Glomerular visceral epithelial cell (primary cell): ENCODE measurements at regions not wholly inside any gene's neighbourhood (a gene's known extent, or its start where the extent isn't known, plus 50 kb on each side); places are given as distances from the start of the nearest gene placed in this dataset.
"Not testable (repeated sequence)": the region's sequence is repeated elsewhere in the genome, so short reads cannot be mapped to it uniquely, and the experiment has no call there.

Experiments
- DNase-seq: peaks from one replicate; pipeline ENCODE4 v3.0.0-alpha.2; 2016; ENCODE audit errors: extremely low spot score

DNA sequence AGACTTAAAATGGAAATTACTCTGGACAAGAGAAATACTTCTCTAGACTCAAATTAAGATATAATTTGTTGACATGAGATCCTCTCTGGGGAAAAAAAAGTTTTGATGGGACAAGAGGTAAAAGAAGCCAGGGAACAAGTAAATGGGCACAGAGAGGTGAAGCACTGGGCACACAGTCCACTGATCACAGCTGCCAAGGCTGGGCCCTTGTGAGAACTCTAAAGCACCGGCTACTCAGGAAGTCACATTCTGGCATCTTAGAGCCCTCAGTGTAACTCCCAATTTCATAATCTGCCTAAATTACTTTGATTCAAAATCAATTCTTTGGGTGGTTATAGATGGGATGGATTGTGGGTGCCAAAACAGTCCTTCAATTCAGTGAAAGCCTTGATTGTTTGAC is 123.2 kb upstream of the CACNA2D1 start:
- no peak for DNase-seq

DNA sequence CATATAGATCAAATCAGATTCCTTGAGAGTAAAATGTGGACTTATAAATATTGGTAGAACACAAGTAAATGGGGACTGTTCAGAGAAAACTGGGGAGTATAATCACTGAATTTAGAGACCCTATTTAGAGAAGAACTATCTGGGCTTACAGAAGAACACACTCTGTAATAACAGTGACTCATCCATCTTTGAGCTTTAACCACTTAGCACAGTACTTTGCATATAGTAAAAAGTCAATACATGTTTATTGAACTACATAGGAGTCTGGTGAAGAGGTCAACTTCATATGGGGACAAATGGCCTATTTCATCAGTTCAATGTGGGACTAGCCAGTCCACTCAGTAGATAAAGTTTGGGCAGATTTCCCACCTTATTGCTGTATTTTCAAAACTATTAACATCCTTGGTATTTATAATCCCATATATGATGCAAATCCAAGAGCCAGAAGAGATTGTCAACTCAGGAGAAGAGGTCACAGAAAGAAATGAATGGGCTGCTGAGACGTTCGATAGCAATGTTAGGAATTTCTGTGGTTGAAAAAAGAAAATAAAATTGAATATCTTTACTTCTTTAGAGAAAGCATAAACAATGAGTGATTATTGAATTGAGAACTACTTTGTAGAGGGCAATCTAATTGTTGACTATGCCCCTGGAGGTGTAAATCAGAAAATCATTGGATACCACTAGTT is 119.3 kb upstream of the CACNA2D1 start:
- peak; percentile 21 for DNase-seq

DNA sequence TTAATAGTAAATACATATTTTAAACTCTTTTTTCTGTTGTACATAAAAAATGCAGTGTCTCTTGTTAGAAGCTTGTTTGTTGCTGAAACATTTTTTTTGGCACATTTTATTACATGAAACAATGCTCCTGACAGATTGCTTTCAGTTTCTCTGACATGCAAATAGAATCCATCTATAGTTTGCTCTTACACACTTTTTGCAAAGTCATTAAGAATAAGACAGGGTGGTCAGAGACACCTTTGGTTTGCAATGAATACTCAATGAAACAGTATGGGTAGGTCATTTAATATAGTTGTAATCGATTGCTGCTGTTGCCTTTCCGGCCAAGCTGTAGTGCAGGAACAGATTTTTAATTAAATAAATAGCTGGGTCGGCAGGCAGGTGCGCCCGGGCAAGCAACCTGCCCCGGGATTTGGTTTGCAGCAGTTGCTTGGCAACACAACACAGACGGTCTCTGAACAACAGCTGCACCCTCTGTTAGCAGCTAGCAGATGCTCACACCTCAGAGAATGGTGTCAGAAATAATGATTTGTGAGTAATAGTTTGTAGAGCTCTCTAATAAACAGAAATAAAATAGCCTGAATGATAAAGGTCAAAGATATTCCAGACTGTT is 115.7 kb upstream of the CACNA2D1 start:
- DNase-seq: peak; percentile 38

DNA sequence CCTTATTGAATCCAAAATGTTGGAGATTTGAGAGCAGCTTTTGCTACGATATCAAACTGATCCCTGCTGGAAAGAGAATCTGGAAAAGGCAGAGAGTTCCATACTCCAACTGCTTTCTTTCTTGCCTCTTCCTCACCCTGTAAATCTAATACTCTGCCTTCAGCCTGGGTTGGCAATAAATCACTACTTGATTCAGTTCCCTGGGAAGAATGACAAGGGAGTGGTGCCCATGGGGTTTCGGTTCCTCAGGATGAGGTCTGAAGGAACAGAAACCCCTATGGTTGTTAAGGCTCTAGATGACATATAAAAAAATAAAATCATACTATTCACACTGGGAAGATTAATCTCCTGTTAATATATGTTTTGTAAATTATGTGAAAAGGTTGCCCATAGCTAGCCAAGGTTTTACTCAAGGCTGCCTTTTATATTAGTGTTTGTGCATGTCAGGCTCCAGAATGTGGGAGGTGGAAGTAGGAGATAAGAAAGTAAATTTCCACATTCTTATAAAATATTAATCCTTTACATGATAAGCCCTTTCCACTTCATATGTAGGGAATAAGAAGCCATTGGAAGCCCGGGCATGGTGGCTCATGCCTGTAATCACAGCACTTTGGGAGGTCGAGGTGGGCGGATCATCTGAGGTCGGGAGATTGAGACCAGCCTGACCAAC is 106.2 kb upstream of the CACNA2D1 start:
- no peak for DNase-seq

DNA sequence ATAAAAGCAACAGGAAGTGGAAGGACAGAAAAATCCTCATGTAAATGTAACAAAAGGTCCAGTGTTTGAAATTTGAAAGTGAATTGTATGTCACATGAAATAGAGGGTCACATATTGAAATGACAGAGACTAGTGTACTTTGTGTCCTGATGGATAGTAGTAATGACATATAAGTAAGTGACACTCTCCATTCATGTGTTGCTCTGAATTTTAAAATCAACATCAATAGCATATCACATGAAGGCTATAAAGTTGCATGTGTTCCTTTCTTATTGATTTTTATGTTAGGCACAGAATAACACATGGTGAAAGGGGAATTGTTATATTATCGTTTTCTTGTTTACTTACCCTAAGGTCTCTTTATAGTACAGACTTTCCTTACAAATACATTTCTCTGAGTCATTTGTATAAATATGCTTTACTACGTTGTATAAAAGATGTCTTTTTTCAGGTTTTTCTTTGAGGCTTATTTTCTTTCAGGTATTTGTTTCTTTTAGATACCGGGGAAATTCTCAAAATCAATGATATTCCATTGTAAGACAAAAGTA is 104.6 kb upstream of the CACNA2D1 start:
- no peak for DNase-seq

DNA sequence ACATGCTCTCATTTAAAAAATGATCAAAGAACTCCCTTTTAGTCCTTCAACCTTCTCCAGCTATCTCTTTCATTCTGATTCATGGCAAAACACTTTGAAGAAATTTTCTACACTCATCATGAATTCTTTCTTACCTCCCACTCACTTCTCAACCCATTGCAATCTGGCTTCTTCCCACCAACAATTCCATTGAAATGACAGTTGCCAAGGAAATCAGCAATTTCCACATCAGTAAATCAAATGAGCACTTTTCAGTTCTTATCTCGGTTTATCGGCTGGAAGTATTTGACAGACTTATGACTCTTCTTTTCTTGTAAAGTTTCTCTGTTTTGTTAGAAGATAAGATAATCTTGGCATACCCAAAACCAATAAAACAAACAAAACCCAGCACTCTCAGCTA is 99.1 kb upstream of the CACNA2D1 start:
- no peak for DNase-seq

DNA sequence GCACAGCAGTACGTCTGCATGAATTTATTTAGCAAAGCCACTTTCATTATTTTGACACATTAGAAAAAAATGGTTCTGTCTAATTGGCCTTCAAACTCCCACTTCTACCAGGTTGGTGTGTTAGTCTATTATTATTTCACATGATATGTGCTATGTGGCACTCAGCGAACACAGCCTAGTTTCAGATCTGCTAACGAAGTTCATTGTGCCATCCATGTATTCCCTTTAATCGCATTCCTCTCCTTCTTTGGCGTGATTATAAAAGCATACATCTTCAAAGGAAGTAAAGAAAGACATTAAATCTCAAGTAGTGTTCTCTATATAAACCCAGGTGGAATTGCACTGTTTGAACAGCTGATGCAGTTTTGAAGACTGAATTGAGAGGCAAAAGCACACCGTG is 96.4 kb upstream of the CACNA2D1 start:
- DNase-seq: no peak

DNA sequence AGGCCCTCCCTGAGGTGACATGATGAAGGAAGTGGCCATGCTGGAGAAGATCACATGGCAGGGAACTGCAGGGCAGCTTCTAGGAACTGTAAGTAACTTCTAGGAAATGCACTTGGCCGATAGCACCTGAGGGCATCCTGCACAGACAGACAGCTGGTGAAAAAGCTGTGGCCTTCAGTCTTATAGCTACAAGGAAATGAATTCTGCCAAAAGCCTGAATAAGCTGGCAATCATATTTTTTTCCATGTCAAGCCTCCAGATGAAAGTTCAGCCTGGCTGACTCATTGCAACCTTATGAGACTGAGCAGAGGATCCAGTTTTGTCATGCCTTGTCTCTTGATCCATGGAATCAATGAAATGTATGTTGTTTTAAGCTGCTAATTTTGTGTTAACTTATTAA is 91.1 kb upstream of the CACNA2D1 start:
- peak; percentile 3 for DNase-seq

DNA sequence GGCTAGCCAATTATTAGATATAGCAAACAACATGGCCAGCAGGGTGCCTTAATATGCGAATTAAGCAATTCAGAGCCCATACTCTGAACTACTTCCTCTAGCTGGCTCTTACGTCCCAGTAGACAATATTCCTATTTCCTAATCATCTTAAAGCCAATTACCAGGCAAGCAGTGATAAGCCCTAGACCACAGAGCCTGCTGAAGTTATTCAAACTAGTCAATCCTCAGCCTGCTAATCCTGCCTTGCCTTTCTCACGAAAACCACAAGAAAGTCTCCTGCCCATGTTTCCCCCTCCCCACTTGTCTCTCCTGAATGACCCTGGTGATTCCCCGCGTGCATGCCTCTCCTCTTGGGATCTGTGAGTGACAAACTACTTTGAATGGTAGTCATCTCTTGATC is 86.8 kb upstream of the CACNA2D1 start:
- DNase-seq: no peak

DNA sequence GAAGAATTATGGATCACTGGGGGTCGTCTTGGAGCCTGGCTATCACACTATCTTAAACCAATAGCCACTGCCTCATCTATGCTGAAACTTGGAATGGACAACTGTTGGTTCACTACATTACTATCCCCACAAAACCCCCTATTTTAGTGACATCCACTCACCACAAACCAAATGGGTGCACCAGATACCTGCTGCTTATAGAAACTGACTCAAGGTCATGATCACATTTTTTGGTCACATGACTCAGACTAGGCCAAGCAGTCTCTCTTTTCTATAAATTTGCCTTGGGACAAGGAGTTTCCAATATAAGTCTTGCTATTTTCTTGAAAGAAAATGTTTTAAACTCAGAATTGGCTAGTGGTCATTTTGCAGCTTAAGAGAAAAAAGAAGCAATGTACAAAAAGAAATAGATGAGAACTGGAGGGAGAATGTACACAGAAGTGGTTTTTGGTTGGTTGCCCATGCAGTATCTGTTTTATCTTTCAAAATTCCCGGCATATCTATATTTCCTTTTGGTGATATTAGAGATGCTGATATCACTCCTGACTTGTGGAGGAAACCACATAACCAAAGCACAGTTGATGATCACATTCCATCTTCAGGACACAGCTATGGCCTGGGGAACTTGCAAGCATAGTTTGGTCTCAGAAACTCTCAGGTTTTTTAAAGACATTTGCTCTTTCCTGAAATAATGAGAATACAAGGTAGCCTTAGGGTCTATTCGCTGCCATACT is 85.2 kb upstream of the CACNA2D1 start:
- DNase-seq: peak; percentile 39

DNA sequence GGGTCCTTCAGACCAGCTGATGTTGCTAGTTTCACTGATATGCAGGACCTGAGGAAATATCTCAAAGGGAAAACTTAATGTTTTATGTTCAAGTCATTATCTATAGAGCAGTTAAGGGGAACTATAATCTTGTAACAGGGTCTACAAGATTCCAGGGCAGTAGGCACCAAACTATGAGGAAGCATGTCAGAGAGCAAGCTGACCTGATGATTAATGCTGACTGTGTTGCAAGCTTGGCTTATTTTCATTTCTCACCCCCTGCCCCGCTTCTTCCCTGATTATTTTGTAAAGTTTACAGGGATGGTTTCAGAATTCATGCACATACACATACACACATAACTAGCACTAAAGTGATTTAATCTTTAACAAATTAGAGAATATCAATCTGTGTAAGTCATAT is 84.3 kb upstream of the CACNA2D1 start:
- DNase-seq: peak; percentile 10

DNA sequence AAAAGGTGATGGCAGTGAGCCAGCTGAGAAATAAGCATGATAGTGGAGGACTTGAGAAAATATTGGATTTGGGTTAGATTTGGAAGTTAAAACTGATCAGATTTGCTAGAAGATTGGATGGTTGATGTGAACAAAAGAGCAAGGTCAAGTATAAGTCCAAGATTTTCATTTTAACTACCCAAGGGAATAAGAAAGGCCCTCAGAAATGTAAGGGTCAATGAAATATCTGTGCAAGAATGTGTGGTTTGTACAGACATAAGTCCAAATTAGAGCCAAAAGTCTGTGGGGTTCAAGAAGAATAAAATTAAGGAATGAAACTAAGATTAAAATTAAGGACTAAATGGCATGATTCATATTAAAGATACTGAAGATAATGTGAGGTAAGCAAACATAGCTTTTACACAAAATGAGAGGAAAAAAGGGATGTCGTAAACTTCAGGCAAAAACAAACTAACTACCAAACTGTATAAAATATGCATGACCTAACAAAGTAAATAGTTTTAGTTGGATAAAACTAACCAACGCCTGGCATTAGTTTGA is 78.4 kb upstream of the CACNA2D1 start:
- DNase-seq: no peak

DNA sequence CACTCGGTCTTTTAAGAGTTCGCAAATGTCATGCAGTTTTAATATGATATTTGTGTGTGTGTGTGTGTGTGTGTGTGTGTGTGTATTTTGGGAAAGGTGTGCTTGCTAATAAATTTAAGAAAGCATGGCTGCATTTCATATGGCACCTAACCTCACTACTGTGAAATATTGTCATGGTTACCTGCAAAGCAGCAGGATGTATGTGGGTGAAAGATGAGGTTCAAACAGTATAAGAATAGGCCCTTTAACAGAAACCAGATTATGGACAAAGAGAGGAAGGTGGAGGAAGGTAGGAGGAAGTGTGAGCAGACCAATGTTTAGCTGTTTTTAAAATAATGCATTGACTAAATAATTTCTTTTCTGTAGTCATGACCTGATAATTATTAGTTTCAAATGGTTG is 73.5 kb upstream of the CACNA2D1 start:
- no peak for DNase-seq

DNA sequence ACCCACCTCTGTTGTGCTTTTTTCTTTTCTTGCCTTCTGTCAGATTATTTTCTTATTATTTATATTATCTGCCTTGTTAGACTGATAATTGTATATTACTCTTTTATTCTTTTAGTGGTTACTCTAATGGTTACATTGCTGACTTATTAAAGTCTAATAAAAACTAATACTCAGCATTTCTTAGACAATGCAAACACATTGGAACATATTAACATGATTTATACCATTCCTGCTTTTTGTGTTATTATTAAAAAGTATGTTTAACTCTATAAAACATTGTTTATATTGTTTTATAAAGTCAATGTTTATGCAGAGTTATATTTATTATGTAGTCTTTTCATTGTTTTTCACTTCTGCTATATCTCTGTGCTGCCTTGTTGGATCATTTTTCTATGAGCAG is 68.0 kb upstream of the CACNA2D1 start:
- DNase-seq: no peak

DNA sequence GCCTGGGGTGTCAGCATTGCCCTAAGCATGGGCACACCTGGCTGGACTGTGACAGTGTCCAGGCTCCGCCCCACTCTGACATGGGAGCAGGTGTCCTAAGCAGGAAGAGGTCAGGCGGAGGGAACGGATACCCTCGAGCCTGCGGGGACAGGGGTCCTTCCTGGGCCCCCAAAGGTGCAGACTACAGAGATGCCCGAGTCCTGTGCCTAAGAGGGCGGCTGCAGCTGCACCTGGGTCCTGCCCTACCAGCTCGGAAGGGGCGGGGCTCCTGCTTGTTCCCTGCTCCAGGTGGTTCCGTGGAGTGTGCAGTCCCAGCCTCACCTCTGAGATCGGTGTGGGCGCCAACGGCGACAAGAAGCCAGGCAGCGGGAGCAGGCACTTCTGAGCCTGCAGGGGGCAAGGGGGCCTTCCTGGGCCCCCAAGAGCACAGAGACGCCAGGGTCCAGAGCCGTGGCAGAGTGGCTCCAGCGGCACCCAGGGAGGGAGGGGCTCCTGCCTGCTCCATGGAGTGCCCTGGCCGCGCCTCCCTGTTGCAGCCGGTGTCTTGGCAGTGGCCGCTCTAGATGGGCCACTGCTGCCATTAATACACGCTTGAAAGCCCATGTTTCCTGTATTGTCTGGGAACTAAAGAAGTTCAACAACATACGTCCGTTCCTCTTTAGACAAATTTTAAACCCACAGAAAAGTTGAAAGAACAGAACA is 64.5 kb upstream of the CACNA2D1 start:
- DNase-seq: no peak

DNA sequence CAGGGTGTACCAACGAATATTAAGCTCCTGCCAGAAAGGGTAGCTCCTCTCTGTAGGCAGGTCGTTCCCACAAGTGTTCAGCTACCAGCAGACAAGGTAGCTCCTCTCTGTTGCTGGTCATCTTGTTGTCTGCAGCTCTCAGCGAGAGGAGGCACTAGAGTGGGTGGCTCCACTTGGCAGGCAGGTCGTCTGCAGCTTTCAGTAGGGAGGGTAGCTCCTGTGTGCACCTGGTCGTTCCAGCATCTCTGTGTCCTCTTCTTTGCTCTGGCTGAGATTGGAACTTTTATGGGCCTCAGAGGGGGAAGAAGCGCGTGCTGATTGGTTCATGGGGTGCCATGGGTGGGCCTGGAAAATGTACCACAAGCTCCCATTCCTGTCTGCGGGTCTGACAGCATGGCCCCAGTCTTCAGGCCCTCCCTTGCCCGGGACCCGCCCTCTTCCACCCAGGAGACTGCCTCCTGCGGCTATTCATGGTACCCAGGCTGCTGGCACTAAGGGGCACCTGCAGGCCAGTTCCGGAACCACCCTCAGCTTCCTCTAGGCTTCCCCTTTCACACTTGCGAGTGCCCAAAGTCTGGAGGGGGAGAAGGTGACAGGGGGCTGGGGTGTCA is 63.9 kb upstream of the CACNA2D1 start:
- no peak for DNase-seq

DNA sequence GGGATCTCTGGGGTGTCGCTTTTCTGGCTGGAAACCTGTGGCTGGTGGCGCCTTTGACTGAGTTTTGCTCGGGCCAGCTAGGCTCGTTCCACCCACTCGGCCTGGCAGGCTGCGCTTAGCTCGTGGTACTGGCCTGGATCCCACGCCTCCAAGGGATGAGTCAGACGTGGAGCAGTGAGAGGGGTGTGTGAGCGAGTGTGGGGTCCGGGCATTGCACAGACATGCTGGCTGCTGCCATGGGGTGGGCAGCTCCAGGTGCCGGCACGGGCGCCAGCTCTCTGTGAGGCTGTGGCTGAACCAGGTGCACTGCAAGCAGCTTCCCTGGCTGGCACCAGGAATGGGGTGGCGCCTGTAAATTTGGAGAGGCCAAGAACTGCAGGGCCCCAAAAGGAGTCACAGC is 63.1 kb upstream of the CACNA2D1 start:
- no peak for DNase-seq

DNA sequence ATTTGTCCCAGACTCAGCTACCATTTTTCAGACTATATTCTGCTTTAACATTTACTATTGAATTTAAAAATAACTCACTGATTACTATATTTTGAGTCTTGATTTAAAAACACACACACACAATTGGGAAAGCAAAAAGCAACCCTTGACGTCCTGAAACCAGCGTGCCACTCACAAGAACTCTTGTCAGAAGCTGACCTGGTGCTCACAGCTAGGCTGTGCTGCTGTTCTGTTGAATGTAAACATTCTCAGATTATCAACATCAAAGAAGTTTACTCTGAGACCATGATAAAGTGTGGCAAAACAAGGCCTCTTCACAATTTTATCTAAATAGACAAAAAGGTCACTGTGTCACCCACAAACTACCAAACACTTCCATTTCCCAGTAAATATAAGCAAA is 62.6 kb upstream of the CACNA2D1 start:
- DNase-seq: no peak

DNA sequence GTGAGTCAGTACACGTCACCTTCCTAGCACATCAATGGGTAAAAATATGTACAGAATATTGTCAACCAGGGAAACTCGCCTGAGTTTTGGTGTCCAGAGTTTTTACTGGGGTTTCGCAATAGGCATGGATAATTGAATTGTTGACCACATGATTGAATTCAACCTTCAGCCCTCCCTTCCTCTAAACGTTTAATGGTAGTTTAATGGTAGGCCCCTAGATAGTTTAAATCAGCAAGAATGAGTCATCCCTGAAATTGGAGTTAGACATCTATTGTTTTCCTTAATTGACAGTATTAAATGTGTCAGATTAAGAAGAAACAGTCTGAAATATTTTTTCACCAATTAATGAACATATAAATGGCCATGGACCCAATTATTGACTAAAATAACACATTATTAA is 57.8 kb upstream of the CACNA2D1 start:
- no peak for DNase-seq

DNA sequence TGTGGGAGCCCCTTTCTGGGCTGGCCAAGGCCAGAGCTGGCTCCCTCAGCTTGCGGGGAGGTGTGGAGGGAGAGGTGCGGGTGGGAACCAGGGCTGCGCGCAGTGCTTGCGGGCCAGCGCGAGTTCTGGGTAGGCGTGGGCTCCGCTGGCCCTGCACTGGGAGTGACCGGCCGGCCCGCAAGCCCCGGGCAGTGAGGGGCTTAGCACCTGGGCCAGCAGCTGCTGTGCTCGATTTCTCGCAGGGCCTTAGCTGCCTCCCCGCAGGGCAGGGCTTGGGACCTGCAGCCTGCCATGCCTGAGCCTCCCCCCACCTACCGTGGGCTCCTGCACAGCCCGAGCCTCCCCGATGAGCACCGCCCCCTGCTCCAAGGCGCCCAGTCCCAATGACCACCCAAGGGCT is 56.0 kb upstream of the CACNA2D1 start:
- DNase-seq: not testable (repeated sequence)

DNA sequence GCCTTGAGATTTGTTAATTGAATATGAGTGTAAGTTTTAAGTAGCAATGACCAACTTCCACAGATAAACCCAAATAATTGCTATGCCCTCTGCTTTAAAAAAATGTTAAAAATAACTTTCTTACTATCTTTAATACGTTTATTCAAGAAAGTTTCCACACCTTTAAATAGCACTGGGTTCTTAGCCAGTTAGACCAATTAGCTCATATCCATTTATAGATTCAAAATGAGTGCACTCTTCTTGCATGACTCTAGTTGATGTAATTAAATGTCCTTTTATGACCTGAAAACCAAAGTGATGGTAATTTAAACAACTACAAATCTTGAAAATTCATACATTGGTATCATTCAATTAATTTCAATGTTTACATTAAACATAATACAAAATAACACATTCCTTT is 50.8 kb upstream of the CACNA2D1 start:
- DNase-seq: no peak
